ENCODE measurements at regions not wholly inside any gene's neighbourhood (a gene's known extent, or its start where the extent isn't known, plus 50 kb on each side); places are given as distances from the start of the nearest gene placed in this dataset.

GRCh38 chr6:140500849-140501248, 1126.4 kb upstream of the CITED2 start:
- TF ChIP-seq CTCF (IDR thresholded peaks at IDR 0.05) = no peak
- no peak for TF ChIP-seq ZFX (IDR thresholded peaks at IDR 0.05; ENCODE audit: borderline replicate concordance)
